GM21423 (cell line): ENCODE measurements at regions not wholly inside any gene's neighbourhood (a gene's known extent, or its start where the extent isn't known, plus 50 kb on each side); places are given as distances from the start of the nearest gene placed in this dataset.

Experiments used
- ATAC-seq: cut with Tn5 transposase; IDR thresholded peaks from one replicate; pipeline ENCODE4 v1.9.1; 2021; ENCODE audit warnings: mild to moderate bottlenecking, moderate library complexity; ENCODE audit not compliant: unreplicated experiment

- no peak for ATAC-seq
Observed at GRCh38 chr2:236887531-236887930, 198.2 kb upstream of the COPS8 start.

- ATAC-seq = no peak
Observed at GRCh38 chr2:236887953-236888793, 197.5 kb upstream of the COPS8 start.

- no peak for ATAC-seq
Observed at GRCh38 chr2:236888794-236889780, 196.6 kb upstream of the COPS8 start.

GRCh38 chr2:236889791-236890704 lies 195.6 kb upstream of the COPS8 start:
- ATAC-seq = no peak

- ATAC-seq = no peak
Observed at GRCh38 chr2:236892721-236893120, 193.0 kb upstream of the COPS8 start.

GRCh38 chr2:236894791-236895190 lies 190.9 kb upstream of the COPS8 start:
- ATAC-seq = no peak

GRCh38 chr2:236895497-236895896 lies 190.2 kb upstream of the COPS8 start:
- ATAC-seq = no peak

- ATAC-seq = no peak
Observed at GRCh38 chr2:236896688-236897087, 189.0 kb upstream of the COPS8 start.

- ATAC-seq = no peak
Observed at GRCh38 chr2:236899146-236899545, 186.5 kb upstream of the COPS8 start.

GRCh38 chr2:236899950-236900640 lies 185.6 kb upstream of the COPS8 start:
- no peak for ATAC-seq

- no peak for ATAC-seq
Observed at GRCh38 chr2:236901956-236902355, 183.7 kb upstream of the COPS8 start.

GRCh38 chr2:236903978-236904377 lies 181.7 kb upstream of the COPS8 start:
- no peak for ATAC-seq

- ATAC-seq = no peak
Observed at GRCh38 chr2:236904389-236905263, 181.1 kb upstream of the COPS8 start.

GRCh38 chr2:236905976-236906375 lies 179.7 kb upstream of the COPS8 start:
- no peak for ATAC-seq

- no peak for ATAC-seq
Observed at GRCh38 chr2:236908439-236909192, 177.1 kb upstream of the COPS8 start.

- ATAC-seq = no peak
Observed at GRCh38 chr2:236909193-236909504, 176.5 kb upstream of the COPS8 start.

GRCh38 chr2:236909802-236910201 lies 175.9 kb upstream of the COPS8 start:
- no peak for ATAC-seq

GRCh38 chr2:236910781-236911495 lies 174.8 kb upstream of the COPS8 start:
- ATAC-seq = no peak
